ENCODE measurements at regions not wholly inside any gene's neighbourhood (a gene's known extent, or its start where the extent isn't known, plus 50 kb on each side); places are given as distances from the start of the nearest gene placed in this dataset.

GRCh38 chr2:121086450-121086849 lies 198.6 kb downstream of the TFCP2L1 start:
- TF ChIP-seq POLR2A (IDR thresholded peaks at IDR 0.05; ENCODE audit: low read length) = no peak
- TF ChIP-seq GATA1 (IDR thresholded peaks at IDR 0.05; ENCODE audit: low read depth, low read length) = no peak

All from erythroblast (primary cell).